LNCAP (cell line): ENCODE measurements at regions not wholly inside any gene's neighbourhood (a gene's known extent, or its start where the extent isn't known, plus 50 kb on each side); places are given as distances from the start of the nearest gene placed in this dataset.

ENCODE experiments used
- TF ChIP-seq, protein P1 (sequence below): fragments of 450-650 bp; IDR thresholded peaks from 2 replicates; pipeline ENCODE4 v1.5.1; 2017; ENCODE audit warnings: mild to moderate bottlenecking

- TF ChIP-seq, protein P1, sequence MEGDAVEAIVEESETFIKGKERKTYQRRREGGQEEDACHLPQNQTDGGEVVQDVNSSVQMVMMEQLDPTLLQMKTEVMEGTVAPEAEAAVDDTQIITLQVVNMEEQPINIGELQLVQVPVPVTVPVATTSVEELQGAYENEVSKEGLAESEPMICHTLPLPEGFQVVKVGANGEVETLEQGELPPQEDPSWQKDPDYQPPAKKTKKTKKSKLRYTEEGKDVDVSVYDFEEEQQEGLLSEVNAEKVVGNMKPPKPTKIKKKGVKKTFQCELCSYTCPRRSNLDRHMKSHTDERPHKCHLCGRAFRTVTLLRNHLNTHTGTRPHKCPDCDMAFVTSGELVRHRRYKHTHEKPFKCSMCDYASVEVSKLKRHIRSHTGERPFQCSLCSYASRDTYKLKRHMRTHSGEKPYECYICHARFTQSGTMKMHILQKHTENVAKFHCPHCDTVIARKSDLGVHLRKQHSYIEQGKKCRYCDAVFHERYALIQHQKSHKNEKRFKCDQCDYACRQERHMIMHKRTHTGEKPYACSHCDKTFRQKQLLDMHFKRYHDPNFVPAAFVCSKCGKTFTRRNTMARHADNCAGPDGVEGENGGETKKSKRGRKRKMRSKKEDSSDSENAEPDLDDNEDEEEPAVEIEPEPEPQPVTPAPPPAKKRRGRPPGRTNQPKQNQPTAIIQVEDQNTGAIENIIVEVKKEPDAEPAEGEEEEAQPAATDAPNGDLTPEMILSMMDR = no peak
These were observed 1074.0 kb upstream of the MAP3K7 start for GRCh38 chr6:91660893-91661292.

- TF ChIP-seq, protein P1 = no peak
These were observed 1073.0 kb upstream of the MAP3K7 start for GRCh38 chr6:91659891-91660290.

GRCh38 chr6:91654793-91655192 lies 1067.9 kb upstream of the MAP3K7 start:
- TF ChIP-seq, protein P1 = no peak

DNA sequence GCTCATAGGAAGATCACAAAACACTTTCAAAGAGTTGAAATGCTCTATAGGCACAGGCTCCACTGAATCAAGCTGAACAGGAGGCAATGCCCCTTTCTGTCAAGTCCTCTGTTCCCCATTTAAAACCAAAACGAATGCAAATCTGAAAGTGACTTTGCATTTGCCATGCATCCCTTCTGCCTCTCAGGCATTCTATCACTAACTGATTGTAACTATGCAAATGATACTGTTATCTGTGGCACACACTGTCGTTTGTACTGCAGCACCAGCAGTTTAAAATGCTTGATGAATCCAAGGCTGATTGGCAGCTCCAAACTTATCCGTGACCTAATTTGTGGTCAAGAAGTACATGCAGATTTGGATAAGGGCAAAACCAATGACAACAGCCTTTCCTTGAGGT lies 1067.5 kb upstream of the MAP3K7 start:
- TF ChIP-seq, protein P1 = no peak

GRCh38 chr6:91653895-91654294 lies 1067.0 kb upstream of the MAP3K7 start:
- TF ChIP-seq, protein P1 = no peak

DNA sequence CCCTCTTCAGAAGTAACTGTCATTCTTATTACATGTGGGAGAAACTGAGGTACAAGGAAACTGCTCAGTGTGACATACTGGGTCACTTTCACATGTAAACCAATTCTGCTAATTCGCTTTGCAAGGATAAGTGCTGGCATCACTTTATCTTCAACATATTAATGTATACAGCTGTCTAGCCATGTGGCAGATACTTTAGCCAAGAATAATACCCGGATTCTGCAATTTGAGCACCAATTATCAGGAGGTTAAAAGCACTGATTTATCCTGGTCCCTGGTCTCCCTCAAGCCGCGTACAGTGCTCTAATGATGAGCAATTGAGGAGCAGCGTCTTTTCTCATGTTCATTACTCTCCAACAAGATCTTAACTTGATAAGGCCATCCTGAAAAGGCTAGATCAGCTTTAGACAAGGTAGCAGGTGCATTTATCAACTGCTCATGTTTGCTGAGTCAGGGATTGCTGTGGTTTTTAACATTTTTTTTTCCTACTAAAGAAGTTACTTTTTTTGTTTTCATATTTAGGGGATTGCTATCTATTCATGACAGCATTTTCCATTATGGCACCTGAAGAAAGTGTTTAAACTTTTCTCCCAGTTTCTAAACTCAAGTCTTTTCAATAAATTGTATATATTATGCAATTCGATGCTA lies 1066.3 kb upstream of the MAP3K7 start:
- TF ChIP-seq, protein P1 = no peak

GRCh38 chr6:91646649-91647048 lies 1059.8 kb upstream of the MAP3K7 start:
- TF ChIP-seq, protein P1 = no peak

DNA sequence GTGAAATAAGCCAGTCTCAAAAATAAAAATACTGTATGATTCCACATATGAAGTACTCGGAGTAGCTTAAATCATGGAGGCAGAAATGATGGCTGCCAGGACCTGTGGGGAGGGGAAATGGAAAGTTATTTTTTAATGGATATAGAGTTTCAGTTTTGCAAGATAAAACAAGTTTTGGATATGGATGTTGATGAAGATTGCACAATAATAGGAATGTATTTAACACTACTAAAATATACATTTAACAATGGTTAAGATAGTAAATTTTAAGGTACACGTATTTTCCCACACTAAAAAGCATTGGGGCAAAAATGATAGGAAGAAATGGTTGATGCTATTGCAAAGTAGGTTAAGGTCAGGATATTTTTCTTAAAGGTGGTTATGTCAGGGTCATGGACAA lies 1058.9 kb upstream of the MAP3K7 start:
- TF ChIP-seq, protein P1 = no peak
